ENCODE measurements at regions not wholly inside any gene's neighbourhood (a gene's known extent, or its start where the extent isn't known, plus 50 kb on each side); places are given as distances from the start of the nearest gene placed in this dataset.
"Not testable (repeated sequence)": the region's sequence is repeated elsewhere in the genome, so short reads cannot be mapped to it uniquely, and the experiment has no call there.

DNA sequence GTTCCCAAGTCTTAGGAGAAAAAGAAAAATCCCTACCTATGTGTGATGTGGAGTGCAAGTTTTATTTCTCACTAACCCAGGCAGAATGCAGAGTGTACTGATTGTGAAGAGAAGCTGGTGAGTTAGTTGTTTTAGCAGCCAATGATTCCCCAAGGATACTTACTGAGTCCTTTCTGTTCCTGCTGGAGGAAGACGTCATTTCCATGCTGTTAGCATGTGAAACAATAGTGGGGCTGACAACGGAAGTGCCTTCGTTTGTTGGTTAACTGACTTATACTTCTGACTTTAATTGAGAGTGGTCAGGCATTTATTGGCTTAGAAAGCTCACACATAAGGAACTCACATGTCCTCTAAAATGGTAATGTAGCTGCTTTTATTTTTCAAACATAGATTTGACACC, 180.6 kb downstream of the MC4R start:
- no peak for TF ChIP-seq CTCF (IDR thresholded peaks at IDR 0.05)
- Histone ChIP-seq H3K36me3 (no peaks in the 10 kb centered on the region), H3K27me3 (no peaks in the 10 kb centered on the region), H3K9ac (ENCODE audit: low read depth in 2 of 2, low read length in 2 of 2) (no peak overlapping the region), H3K4me1 (no peaks in the 10 kb centered on the region), H3K27ac (no peak overlapping the region), H3K4me3 (no peak overlapping the region), H3K9me3 (no peaks in the 10 kb centered on the region)
- intact Hi-C loops (cut with DNase I) = no loop called here
- no peak for DNase-seq

DNA sequence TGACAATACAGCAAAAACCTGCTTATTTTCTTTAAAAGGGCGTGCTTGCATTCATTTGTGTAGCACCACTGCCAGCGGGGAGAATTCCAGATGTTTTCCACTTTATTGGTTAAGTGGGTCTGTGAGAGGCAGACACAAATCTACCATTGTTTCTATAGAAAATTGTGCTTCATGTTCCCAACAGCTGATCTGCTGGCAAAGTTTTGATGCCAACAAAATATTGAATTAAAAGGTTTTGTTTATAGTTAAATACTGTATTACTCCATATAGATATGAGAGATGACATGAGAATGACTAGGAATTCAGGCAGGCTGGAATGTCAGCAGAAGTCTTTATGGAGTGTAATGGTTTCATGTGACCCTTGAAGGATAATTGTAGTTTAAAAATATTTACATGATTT, 182.7 kb downstream of the MC4R start:
- intact Hi-C loops (cut with DNase I) = no loop called here
- Histone ChIP-seq H3K4me1 (no peaks in the 10 kb centered on the region), H3K27me3 (no peaks in the 10 kb centered on the region), H3K27ac (no peak overlapping the region), H3K9me3 (no peaks in the 10 kb centered on the region), H3K36me3 (no peaks in the 10 kb centered on the region), H3K9ac (ENCODE audit: low read depth in 2 of 2, low read length in 2 of 2) (no peak overlapping the region), H3K4me3 (no peak overlapping the region)
- DNase-seq = no peak
- no peak for TF ChIP-seq CTCF (IDR thresholded peaks at IDR 0.05)

- Histone ChIP-seq H3K36me3 (no peaks in the 10 kb centered on the region), H3K27ac (no peak overlapping the region), H3K27me3 (no peaks in the 10 kb centered on the region), H3K9ac (ENCODE audit: low read depth in 2 of 2, low read length in 2 of 2) (no peak overlapping the region), H3K4me1 (no peaks in the 10 kb centered on the region), H3K9me3 (no peaks in the 10 kb centered on the region), H3K4me3 (no peak overlapping the region)
- DNase-seq = no peak
- intact Hi-C loops (cut with DNase I) = no loop called here
- no peak for TF ChIP-seq CTCF (IDR thresholded peaks at IDR 0.05)
These were observed 183.6 kb downstream of the MC4R start for GRCh38 chr18:60188958-60189357.

DNA sequence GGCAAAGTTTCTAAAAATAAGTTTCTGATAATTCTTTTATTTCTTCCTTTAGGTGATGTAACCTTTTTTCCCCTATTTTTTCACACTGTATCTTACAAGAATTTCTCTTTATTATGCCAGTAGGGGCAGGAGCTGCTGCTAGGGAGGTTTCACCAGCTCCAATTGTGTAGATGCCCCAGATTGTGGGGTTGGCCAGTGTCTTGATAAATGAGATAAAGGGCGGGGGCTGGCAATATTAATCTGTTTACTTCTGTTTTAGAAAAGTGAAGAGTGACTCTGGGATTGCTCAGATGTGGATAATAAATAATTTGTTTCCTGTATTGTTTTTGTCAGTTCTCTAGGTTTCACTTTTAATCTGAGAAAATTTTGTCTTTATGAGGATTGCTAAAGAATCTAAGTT, 190.4 kb downstream of the MC4R start:
- H3K4me1 ChIP-seq = no peaks in the 10 kb centered on the region
- intact Hi-C loops (cut with DNase I) = no loop called here
- no peak overlapping the region for H3K4me3 ChIP-seq
- H3K36me3 ChIP-seq = no peaks in the 10 kb centered on the region
- TF ChIP-seq CTCF (IDR thresholded peaks at IDR 0.05) = no peak
- DNase-seq = no peak
- no peak overlapping the region for H3K27ac ChIP-seq
- H3K9ac ChIP-seq (ENCODE audit: low read depth in 2 of 2, low read length in 2 of 2) = no peak overlapping the region
- no peaks in the 10 kb centered on the region for H3K9me3 ChIP-seq
- no peaks in the 10 kb centered on the region for H3K27me3 ChIP-seq

GRCh38 chr18:60180671-60181070, 191.9 kb downstream of the MC4R start:
- no peak overlapping the region for H3K9ac ChIP-seq (ENCODE audit: low read depth in 2 of 2, low read length in 2 of 2)
- H3K27me3 ChIP-seq = no peaks in the 10 kb centered on the region
- H3K36me3 ChIP-seq = no peaks in the 10 kb centered on the region
- H3K9me3 ChIP-seq = no peaks in the 10 kb centered on the region
- no peak for TF ChIP-seq CTCF (IDR thresholded peaks at IDR 0.05)
- no peak overlapping the region for H3K4me3 ChIP-seq
- no peaks in the 10 kb centered on the region for H3K4me1 ChIP-seq
- intact Hi-C loops (cut with DNase I) = no loop called here
- no peak for DNase-seq
- no peak overlapping the region for H3K27ac ChIP-seq

DNA sequence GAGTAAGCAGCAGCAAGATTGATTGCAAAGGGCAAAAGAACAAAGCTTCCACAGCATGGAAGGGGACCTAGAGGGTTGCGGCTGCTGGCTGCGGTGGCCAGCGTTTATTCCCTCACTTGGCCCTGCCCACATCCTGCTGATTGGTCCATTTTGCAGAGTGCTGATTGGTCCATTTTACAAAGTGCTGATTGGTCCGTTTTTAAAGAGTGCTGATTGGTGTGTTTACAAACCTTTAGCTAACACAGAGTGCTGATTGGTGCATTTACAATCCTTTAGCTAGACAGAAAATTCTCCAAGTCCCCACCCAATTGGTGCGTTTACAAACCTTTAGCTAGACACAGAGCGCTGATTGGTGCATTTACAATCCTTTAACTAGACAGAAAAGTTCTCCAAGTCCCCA, 194.4 kb downstream of the MC4R start:
- H3K27me3 ChIP-seq; H3K4me3 ChIP-seq; intact Hi-C loops (cut with DNase I); H3K36me3 ChIP-seq; H3K27ac ChIP-seq; DNase-seq; H3K4me1 ChIP-seq; H3K9ac ChIP-seq (ENCODE audit: low read depth in 2 of 2, low read length in 2 of 2); H3K9me3 ChIP-seq: not testable (repeated sequence)
